ENCODE measurements at regions not wholly inside any gene's neighbourhood (a gene's known extent, or its start where the extent isn't known, plus 50 kb on each side); places are given as distances from the start of the nearest gene placed in this dataset.

GRCh38 chr7:135844903-135845302 is 96.3 kb upstream of the FAM180A start:
- no peak overlapping the region for H3K4me3 ChIP-seq
- H3K4me1 ChIP-seq (replicated peaks) = no peaks in the 10 kb centered on the region
- no peak overlapping the region for H3K27ac ChIP-seq
- no peaks in the 10 kb centered on the region; the same call in 1 of the 2 replicates for H3K27me3 ChIP-seq (replicated peaks)
- DNase-seq (ENCODE audit: low read depth in 1 of 2, low spot score in 2 of 2) = no peak
- no peaks in the 10 kb centered on the region for H3K36me3 ChIP-seq
- H3K9me3 ChIP-seq (replicated peaks) = no peaks in the 10 kb centered on the region

- no peaks in the 10 kb centered on the region for H3K4me1 ChIP-seq (replicated peaks)
- no peak for DNase-seq (ENCODE audit: low read depth in 1 of 2, low spot score in 2 of 2)
- H3K27me3 ChIP-seq (replicated peaks) = no peaks in the 10 kb centered on the region; the same call in 1 of the 2 replicates
- no peak overlapping the region for H3K4me3 ChIP-seq
- no peaks in the 10 kb centered on the region for H3K36me3 ChIP-seq
- H3K27ac ChIP-seq = no peak overlapping the region
- H3K9me3 ChIP-seq (replicated peaks) = no peaks in the 10 kb centered on the region
These were observed 94.6 kb upstream of the FAM180A start for GRCh38 chr7:135843214-135843613.

DNA sequence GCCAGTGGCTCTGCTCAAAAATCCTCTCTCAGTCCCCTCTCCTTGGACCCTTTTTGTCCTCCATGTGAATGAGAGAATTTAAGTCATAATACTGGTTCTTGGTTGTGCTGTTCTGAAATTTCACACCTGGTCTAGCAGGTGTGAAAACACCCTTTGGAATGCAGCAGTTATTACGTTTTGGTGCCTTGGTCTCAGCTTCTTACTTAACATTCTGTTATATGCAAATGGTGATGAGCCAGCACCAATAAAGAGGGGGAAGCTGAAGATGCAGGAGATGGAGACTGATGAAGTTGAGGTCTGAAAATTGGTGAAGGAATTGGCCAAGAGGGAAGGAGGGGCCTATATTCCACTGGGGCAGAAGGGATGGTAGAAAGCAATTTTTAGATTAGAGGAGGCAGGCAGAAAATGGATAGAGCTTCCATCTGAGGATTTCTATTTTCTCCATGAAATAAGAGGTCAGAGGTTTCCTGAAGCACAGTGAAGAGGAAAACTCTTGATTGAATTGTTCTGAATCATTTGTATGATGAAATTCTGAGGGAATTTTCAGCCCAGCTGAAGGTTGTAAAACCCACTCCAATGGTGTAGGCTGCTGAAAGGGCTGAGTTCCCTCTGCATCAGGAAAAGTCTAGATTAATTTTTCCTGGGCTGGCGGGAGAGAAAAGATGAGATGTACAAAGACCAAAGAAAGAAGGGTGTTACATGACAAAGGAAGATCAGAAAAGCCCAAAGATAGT is 94.0 kb upstream of the FAM180A start:
- H3K36me3 ChIP-seq = no peaks in the 10 kb centered on the region
- no peak for DNase-seq (ENCODE audit: low read depth in 1 of 2, low spot score in 2 of 2)
- no peak overlapping the region for H3K4me3 ChIP-seq
- H3K4me1 ChIP-seq (replicated peaks) = no peaks in the 10 kb centered on the region
- no peaks in the 10 kb centered on the region; the same call in 1 of the 2 replicates for H3K27me3 ChIP-seq (replicated peaks)
- no peak overlapping the region for H3K27ac ChIP-seq
- H3K9me3 ChIP-seq (replicated peaks) = no peaks in the 10 kb centered on the region

DNA sequence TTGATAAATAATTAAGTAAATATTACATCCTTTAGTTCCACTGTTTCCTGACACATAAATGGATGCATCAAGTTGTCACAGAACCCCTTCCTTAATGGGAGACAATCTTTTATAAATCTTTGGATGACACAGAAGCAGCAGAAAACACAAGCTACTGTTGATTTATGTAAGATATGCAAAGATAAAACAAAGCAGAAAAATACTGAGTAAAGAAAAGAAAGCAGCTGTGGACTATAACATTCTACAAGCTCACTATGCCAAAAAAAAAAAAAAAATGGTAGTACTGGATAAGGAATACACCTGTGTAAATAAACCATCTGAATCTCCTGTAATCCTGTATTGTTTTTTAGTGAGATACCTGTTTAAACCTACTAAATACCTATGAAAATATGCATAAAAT is 92.0 kb upstream of the FAM180A start:
- Histone ChIP-seq H3K27me3 (replicated peaks) (no peaks in the 10 kb centered on the region; the same call in 1 of the 2 replicates), H3K4me3 (no peak overlapping the region), H3K36me3 (no peaks in the 10 kb centered on the region), H3K4me1 (replicated peaks) (no peaks in the 10 kb centered on the region), H3K9me3 (replicated peaks) (no peaks in the 10 kb centered on the region), H3K27ac (no peak overlapping the region)
- DNase-seq (ENCODE audit: low read depth in 1 of 2, low spot score in 2 of 2) = no peak

GRCh38 chr7:135837675-135838074 is 89.1 kb upstream of the FAM180A start:
- H3K36me3 ChIP-seq = no peaks in the 10 kb centered on the region
- H3K4me1 ChIP-seq (replicated peaks) = no peaks in the 10 kb centered on the region
- H3K9me3 ChIP-seq (replicated peaks) = no peaks in the 10 kb centered on the region
- H3K4me3 ChIP-seq = no peak overlapping the region
- DNase-seq (ENCODE audit: low read depth in 1 of 2, low spot score in 2 of 2) = no peak
- no peaks in the 10 kb centered on the region; the same call in 1 of the 2 replicates for H3K27me3 ChIP-seq (replicated peaks)
- no peak overlapping the region for H3K27ac ChIP-seq

DNA sequence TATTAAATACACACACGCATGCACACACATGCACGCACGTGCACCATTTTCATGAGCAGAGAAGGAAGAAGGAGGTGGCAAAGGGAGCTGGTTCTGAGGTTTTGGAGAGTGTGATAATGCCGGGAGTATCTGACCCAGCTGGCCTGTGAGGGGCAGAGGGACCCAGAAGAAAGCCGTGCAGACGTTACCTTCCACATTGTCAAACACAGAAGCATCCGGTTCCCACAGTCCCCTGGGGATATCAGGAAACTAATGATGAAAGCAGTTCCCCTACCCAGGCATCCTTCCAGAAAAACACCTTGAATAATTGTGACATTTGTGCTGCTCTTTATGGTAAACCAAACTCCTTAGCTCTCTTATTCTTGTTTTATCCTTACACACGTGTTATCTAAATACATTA is 85.7 kb upstream of the FAM180A start:
- H3K27me3 ChIP-seq (replicated peaks) = peaks cover 3% of the 10 kb centered on the region; the same call in 1 of the 2 replicates
- DNase-seq (ENCODE audit: low read depth in 1 of 2, low spot score in 2 of 2) = no peak
- no peak overlapping the region for H3K4me3 ChIP-seq
- H3K27ac ChIP-seq = no peak overlapping the region
- H3K9me3 ChIP-seq (replicated peaks) = no peaks in the 10 kb centered on the region
- H3K36me3 ChIP-seq = no peaks in the 10 kb centered on the region
- H3K4me1 ChIP-seq (replicated peaks) = no peaks in the 10 kb centered on the region

- DNase-seq (ENCODE audit: low read depth in 1 of 2, low spot score in 2 of 2) = no peak
- Histone ChIP-seq H3K27me3 (replicated peaks) (0 out of 2 replicates have a peak, but pooled peaks cover 3% of the 10 kb centered on the region), H3K9me3 (replicated peaks) (no peaks in the 10 kb centered on the region), H3K4me3 (no peak overlapping the region), H3K36me3 (no peaks in the 10 kb centered on the region), H3K27ac (no peak overlapping the region), H3K4me1 (replicated peaks) (no peaks in the 10 kb centered on the region)
These were observed 85.0 kb upstream of the FAM180A start for GRCh38 chr7:135833642-135834041.

- H3K36me3 ChIP-seq = no peaks in the 10 kb centered on the region
- H3K27me3 ChIP-seq (replicated peaks) = peaks cover 7% of the 10 kb centered on the region; the same call in 1 of the 2 replicates
- no peak overlapping the region for H3K4me3 ChIP-seq
- no peak overlapping the region for H3K27ac ChIP-seq
- no peak for DNase-seq (ENCODE audit: low read depth in 1 of 2, low spot score in 2 of 2)
- no peaks in the 10 kb centered on the region for H3K4me1 ChIP-seq (replicated peaks)
- no peaks in the 10 kb centered on the region for H3K9me3 ChIP-seq (replicated peaks)
These were observed 83.0 kb upstream of the FAM180A start for GRCh38 chr7:135831455-135832195.

DNA sequence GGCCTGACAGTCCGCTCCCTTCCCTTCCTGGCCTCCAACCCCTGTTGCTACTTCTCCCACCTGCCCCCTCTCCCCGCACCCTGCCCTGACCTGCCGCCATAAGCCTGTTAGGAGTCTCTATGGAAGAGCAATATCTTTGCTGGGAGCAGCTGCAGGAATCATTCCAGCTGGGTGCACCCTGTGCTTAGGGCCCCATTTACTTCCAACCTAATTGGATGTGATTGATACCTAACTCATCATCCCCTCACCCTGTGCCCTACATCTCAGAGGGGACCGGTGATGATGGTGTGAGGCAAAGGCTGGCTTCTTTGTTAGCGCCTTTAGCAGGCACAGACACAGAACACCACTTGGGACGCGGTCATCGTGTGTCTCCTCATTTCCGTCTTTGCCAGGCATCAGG is 80.0 kb upstream of the FAM180A start:
- DNase-seq (ENCODE audit: low read depth in 1 of 2, low spot score in 2 of 2) = no peak
- peaks cover 7% of the 10 kb centered on the region; the same call in 1 of the 2 replicates for H3K27me3 ChIP-seq (replicated peaks)

GRCh38 chr7:135827391-135827790 is 78.8 kb upstream of the FAM180A start:
- no peaks in the 10 kb centered on the region for H3K4me1 ChIP-seq (replicated peaks)
- no peaks in the 10 kb centered on the region for H3K9me3 ChIP-seq (replicated peaks)
- no peak overlapping the region for H3K4me3 ChIP-seq
- no peaks in the 10 kb centered on the region for H3K36me3 ChIP-seq
- DNase-seq (ENCODE audit: low read depth in 1 of 2, low spot score in 2 of 2) = no peak
- peaks cover 7% of the 10 kb centered on the region; the same call in 1 of the 2 replicates for H3K27me3 ChIP-seq (replicated peaks)
- no peak overlapping the region for H3K27ac ChIP-seq

More for the DNA sequence above, 80.0 kb upstream of the FAM180A start:
- Histone ChIP-seq H3K9me3 (replicated peaks) (no peaks in the 10 kb centered on the region), H3K27ac (no peak overlapping the region), H3K4me1 (replicated peaks) (no peaks in the 10 kb centered on the region), H3K36me3 (no peaks in the 10 kb centered on the region), H3K4me3 (no peak overlapping the region)

DNA sequence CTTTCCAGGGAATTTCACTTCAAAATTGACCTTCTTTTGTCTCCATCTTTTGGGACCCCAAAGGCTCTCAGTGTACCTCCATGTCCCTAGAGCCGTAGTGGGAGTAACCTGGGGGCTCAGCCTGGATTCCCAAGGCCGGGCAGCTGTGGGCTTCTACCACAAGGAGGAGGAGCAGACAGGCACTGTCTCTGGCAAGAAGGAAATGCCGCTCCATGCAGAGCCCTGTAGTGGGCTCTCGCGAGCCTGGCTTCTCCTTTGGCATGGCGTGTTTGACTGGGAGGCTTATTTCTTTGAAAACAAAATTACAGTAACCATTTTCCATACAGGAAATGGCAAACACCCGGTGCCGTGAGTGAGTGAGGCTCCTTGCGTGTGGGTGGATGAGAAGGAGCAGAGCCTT is 76.8 kb upstream of the FAM180A start:
- no peak for DNase-seq (ENCODE audit: low read depth in 1 of 2, low spot score in 2 of 2)

DNA sequence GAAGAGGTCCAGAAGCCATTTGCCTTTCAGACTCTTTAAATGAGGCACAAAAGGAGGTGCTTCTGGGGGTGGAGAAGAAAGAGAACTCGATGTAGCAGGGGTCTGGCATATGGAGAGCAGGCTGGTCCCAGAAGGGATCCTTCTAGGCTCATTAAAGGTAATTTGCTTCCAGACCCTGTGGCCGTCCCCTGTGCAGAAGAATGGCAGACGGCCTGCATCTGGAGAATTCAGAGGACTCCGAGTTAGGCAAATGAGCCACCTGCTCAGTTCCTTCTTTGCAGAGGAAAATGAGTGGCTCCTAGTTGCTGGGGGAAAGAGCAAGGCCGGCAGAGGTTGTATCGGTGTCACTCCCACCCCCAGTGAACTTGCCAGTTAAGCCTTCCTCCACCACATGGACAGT is 73.8 kb upstream of the FAM180A start:
- Histone ChIP-seq H3K4me1 (replicated peaks) (no peaks in the 10 kb centered on the region), H3K4me3 (no peak overlapping the region), H3K27me3 (replicated peaks) (peaks cover 4% of the 10 kb centered on the region; the same call in 1 of the 2 replicates), H3K9me3 (replicated peaks) (no peaks in the 10 kb centered on the region; the same call in 1 of the 2 replicates), H3K27ac (no peak overlapping the region), H3K36me3 (no peaks in the 10 kb centered on the region)
- DNase-seq (ENCODE audit: low read depth in 1 of 2, low spot score in 2 of 2) = no peak

More for the DNA sequence above, 76.8 kb upstream of the FAM180A start:
- Histone ChIP-seq H3K9me3 (replicated peaks) (no peaks in the 10 kb centered on the region; the same call in 1 of the 2 replicates), H3K4me1 (replicated peaks) (no peaks in the 10 kb centered on the region), H3K4me3 (no peak overlapping the region), H3K27me3 (replicated peaks) (peaks cover 4% of the 10 kb centered on the region; the same call in 1 of the 2 replicates), H3K27ac (no peak overlapping the region), H3K36me3 (no peaks in the 10 kb centered on the region)

- Histone ChIP-seq H3K27ac (no peak overlapping the region), H3K9me3 (replicated peaks) (no peaks in the 10 kb centered on the region; the same call in 1 of the 2 replicates), H3K36me3 (no peaks in the 10 kb centered on the region), H3K27me3 (replicated peaks) (no peaks in the 10 kb centered on the region), H3K4me1 (replicated peaks) (no peaks in the 10 kb centered on the region), H3K4me3 (no peak overlapping the region)
- no peak for DNase-seq (ENCODE audit: low read depth in 1 of 2, low spot score in 2 of 2)
These were observed 69.0 kb upstream of the FAM180A start for GRCh38 chr7:135817583-135817982.

DNA sequence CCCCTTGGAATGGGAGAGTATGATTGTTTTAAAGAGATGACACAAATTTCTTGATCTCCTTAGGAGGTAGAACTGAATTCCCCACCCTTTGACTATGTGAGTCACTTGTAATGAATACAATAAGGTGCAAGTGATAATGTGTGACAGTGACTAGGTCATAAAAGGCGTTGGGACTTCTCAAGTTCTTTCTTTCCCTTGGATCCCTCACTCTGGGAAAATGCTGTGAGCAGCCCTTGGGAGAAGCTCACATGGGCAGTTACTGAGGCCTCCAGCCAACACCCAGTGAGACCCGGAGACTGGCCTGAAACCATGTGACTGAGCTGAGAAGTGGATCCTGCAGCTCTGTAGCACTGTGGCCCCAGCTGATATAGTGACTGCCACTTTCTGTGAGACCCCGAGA is 66.4 kb upstream of the FAM180A start:
- Histone ChIP-seq H3K4me1 (replicated peaks) (peaks cover 8% of the 10 kb centered on the region; the same call in 1 of the 2 replicates), H3K9me3 (replicated peaks) (no peaks in the 10 kb centered on the region), H3K36me3 (no peaks in the 10 kb centered on the region), H3K27ac (no peak overlapping the region), H3K27me3 (replicated peaks) (no peaks in the 10 kb centered on the region), H3K4me3 (no peak overlapping the region)
- DNase-seq (ENCODE audit: low read depth in 1 of 2, low spot score in 2 of 2) = no peak
